DMS53 treated with DMSO at 0.1 percent for 48 hours (cell line): ENCODE measurements at regions not wholly inside any gene's neighbourhood (a gene's known extent, or its start where the extent isn't known, plus 50 kb on each side); places are given as distances from the start of the nearest gene placed in this dataset.

ENCODE experiments used
- DNase-seq: peaks from one replicate; lab custom pipeline; 2025; ENCODE audit not compliant: unreplicated experiment; lab: John Stamatoyannopoulos, UW

DNA sequence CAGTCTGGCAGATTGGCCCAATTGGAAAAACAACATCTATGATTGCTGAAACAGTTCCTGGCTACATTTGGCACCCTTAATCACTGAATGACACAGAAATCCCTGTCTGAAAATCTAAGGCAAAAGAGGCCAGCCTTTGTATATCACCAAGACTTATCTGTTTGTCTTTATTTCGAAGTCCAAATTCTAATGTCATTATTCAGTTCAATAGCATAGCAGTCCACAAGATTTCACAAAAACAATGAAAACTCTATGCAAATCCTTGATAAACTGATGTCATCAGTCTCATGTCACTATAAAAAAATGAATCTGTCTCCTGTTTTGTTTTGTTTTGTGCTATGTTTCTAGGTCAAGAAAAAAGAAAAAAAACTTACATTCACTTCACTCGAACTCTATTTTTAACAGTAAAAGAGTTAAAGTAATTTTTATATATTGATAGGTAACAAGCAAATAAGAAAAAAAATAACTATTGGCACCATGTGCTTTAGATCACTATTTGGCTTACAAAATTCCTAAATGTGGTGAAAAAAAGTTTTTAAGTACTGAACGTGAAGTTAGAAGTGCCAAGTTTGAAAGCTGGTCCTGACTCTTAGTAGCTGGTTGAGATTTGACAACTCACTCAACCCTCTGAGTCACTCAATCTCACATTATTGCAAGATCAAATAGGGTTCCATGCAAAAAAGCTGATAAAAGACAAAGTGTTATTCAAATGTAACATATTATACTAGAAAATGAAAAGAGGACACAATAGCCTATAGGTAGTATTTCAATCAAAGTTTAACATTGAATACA, 359.3 kb downstream of the IRS1 start:
- no peak for DNase-seq

DNA sequence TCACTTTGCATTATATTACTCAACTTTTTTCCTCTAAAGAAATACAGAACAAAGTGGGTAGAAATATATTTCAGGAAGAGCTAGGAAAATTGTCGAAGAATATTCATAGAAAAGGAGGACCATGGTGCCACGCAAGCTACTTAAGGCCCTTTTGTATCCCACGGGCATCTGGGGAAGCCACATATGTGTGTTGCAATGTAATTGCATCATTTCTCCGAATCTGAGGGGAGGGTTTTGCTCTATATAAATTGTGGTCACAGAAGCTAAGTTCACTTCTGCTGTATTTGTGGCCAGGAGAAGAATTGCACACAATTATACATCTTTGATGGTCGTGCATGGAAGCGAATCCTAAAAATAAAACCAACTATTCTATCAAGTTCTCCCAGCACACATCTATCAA, 360.3 kb downstream of the IRS1 start:
- DNase-seq = no peak

DNA sequence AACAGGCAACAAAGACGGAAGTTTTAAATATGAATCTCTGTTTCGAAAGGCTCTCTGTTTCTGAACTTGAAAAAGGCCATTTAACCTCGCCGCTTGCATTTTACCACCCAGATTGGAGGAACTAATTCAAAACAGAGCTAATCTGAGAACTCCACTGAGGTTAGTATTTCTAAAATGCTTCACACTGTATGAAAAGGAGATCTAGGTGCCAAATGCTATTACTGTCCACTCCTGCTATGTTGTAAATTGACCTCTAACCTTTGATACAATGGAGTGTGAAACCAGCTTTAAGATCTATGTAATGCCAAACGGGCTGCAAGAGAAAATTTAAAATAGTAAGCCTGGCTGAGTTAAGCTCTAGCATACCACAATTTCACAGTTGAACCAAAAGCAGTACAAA, 364.5 kb downstream of the IRS1 start:
- no peak for DNase-seq

DNA sequence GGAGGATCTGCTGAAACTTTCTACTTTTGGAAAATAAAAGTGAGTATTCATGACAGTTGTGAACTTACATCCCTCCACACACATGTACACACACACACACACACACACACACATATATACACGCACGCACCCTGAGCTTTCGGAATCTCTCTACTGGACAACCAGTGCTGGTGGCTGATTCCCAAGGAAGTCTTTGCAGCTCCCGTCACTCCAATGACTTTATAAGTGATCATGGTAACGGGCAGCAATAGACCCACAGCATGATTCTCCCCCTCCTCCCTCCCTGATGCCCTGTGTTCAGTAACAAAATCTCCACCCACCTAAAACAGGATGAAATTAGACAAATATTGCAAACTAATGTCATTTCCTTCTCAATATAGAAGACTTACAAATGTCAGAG, 364.9 kb downstream of the IRS1 start:
- no peak for DNase-seq

DNA sequence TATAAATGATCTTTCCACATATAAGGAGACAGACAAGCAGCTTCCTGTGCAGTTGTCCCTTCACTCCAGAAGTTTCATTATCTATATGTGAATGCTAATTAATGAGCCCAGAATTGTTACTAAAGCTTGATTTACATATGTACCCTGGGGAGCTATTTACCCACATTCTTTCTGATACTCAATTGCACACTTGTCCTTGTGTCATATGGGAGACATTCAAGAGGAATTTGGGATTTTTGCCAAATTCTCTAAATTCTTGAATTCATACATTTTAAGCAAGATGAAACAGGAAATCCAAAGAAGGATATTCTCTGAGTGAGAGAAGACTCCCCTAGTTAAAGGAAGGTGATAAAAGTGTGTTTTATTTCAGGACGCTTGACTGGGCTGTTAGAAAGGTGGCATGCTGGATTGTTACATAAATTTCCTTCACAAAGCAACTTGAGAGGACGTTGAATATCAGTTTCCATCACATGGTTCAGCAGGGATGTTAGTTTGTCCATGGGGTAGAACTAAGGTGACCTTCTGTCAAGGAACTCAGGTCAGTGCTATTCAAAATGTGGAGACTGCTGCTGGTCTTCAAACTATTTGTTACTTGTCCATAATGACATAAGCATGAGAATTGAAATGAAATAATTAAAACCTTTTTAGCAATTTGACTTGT, 368.2 kb downstream of the IRS1 start:
- DNase-seq = no peak

DNA sequence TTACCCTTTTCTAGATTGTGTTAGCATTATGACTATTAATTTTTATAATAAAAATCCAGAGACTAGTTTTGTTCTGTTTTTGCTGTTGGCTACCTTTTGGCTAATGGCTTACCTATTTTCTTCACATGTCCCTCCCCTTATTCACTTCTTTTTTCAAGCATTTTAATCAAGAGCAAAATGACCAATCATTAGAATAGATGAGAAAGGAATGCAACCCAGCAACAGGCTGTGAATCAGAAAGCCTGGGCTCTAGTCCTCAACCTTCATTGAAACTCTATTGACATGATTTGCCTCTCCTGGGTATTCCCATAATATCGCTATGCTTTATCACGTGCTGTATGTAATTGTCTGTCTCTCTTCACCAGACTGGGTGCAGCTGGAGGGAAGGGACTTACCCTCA, 370.1 kb downstream of the IRS1 start:
- DNase-seq = no peak

DNA sequence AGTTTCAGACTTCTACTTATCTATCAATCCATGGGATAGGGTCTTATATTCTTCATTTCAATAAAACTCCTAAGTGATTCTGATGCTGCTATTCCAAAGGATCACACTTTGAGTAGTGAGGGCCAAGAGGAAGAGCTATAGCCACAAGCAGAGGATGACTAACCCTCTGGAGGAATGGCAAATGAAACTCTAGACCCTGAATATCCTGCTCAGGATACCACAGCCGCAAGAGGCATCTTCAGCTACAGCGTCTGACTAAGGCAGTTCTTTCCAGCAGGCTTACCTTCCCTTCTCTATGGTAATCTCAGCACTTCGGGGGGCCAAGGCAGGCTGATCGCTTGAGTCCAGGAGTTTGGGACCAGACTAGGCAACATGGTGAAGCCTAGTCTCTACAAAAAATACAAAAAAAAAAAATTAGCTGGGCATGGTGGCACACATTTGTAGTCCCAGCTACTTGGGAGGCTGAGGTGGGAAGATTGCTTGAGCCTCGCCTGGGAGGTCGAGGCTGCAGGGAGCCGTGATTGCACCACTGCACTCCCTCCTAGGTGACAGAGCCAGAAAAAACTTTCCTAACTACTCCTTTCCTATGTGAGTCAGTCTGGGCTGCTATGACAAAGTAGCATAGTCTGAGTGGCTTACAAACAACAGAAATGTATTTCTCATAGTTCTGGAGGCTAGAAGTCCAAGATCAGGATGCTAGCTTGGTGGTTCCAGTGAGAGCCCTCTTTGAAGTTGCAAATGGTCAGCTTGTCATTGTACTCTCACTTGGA, 371.9 kb downstream of the IRS1 start:
- DNase-seq = no peak

DNA sequence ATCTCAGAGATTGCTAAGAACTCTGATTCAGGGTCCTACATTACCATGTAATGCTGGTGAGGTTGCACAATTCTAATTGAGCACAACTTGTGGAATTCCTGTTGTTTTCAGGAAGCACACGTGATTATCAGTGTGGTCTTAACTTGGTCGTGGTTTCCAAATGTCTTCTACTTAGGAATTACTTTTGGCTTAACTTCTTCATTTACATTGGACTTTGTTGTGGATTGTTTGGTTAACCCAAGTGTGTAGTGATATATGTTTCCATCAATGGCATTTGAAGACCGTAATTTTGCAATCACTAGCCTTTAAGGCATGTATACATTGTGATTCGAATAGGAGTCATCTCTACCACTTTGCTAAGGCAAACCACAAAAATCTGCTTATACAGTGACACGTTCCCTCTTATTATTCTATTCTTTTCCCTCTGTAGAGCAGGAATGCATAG, 373.3 kb downstream of the IRS1 start:
- DNase-seq = no peak

DNA sequence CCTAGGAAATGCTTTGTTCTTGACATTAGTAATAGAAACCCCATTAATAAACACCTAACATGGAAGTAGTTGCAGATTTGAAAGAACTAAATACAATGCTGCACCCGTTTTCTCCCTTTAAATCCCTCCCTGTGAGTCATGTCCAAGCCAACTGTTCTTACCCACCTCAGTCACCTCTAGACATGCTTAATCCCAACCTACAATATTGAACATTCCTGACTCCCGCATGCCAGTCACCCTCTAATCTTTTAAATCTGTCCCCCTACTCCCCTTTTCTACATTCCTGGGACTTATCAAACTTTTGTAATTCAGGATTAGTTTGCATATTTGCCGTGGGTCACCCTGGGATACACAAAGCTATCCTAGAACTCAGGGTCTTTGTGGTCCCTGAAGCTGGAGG, 374.6 kb downstream of the IRS1 start:
- no peak for DNase-seq

DNA sequence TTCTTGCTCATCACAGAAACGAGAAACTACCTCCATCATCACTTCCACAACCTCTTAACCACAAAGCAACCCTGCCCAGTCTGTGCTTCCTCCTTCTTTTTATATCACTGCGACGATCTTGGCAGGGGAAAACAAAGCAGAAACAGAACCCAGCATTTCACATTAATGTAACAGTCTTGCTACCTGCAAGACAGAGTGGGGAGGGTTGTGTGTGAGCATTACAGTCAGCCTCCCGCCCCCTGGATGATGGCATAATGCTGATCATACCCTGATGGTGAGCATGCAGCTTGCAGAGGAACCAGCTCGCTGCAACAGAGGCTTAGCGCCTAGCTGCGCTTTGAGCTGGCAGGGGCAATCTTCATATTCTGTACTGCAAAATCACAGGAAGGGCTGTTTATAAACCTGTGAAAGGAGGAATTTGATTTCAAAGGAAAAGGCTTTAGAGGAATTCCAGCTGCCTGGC, 376.1 kb downstream of the IRS1 start:
- DNase-seq = no peak

DNA sequence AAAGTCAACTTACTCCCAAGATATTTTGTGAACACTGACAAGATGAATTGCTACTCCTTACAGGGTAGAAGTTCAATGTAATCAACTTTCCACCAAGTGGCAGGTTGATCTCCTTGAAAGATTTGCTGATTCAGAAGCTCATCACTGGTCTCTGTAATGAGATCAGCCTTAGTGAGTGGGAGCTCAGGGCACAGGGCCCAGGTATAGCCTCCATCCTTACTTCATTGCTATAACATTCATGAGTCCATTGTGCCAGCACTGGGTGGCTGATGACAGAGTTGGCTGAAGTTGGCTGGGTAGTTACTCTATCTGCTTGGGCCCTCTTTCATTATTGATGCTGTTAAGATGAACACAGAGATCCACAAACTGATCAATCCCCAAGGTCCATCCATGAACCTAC, 379.0 kb downstream of the IRS1 start:
- no peak for DNase-seq

DNA sequence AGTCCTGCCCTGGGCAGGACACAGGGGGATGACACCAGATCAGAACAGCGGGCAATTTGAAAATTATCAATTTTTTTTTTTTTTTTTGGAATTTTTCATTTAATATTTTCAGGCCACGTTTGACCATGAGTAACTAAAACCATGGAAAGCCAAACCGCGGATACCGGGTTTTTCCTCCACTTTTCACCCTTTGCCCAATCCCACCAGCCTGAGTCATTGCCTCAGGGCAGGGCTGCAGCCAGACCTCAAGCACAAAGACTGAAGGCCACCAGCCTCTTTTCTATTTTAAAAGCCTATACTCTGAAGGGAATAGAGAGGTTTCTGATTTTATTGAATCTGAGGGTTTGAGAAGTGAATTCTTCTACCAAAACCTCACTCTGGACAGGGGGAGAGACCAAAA, 381.1 kb downstream of the IRS1 start:
- no peak for DNase-seq

DNA sequence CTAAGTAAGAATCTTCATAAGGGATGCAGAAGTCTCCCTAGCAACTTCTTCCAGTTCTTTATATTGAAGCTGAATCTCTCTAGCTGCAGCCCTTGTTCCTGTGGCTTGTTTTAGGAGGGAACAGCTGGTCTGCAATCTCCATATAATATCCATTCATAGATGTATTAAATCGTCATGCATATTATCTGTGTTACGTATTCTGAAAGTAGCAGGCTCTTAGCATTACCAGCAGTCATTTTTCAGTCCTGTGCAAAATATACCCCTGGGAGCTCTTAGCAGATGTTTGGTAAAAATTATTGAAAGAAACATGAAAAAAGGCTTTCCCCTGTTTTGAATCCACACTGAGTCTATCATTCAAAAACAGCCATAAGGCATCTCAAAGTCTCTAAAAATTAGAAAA, 385.3 kb downstream of the IRS1 start:
- DNase-seq = no peak

DNA sequence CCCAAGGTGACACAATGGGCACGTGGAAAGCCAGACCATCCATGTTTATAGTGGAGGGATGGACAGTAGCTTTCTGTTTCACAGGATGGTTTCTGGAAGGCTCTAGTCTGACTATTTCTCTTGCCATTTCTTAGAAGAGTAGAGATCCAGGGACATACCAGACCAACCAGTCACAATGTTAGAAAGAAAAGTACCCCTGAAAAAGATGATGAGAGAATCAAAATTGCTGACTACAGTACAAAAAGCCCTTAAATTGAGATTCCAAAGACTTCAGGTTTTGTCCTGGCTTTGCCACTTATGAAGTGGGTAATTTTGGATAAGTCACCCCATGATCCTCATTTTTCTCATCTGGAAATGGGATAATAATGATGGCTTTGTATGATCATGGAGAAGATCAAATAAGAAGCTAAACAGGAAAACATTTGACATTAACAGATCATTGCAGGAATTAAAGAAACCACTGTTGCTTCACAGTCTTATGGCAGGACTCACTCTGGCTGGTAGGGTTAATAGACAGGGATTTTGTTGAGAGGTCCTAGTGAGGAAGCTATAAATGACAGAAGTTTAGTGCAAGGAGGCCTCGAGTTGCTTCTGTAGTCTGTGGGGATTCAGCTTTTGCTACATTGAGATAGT, 386.0 kb downstream of the IRS1 start:
- no peak for DNase-seq

DNA sequence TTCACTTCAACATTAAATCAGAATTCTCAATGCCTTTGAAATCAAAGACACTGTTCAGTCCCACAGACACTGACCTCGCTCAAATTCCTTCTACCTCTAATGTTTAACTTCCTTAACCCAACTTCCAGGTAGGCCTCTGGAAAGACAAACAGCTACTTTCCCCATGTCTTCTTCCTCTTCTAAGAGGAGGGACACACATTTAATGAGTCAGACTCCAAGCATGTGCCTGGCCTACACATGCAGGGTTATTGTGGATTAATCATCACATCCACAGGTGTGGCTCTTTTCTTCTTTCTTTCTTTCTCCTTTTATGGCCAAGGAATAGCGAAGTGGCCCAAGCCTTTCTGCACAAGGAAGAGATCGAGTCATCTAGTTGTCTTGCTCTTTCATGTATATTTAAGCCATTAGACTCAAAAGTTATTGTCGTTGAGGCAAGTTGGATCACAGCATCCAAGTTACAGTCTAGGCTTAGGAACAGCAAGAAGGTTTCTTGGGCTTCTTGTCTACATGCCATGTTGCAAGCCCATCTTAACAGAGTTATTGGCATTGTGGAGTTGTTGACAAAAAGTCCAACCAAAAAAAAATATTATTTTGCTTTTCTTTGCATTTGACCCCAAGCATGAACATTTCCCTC, 387.8 kb downstream of the IRS1 start:
- no peak for DNase-seq

DNA sequence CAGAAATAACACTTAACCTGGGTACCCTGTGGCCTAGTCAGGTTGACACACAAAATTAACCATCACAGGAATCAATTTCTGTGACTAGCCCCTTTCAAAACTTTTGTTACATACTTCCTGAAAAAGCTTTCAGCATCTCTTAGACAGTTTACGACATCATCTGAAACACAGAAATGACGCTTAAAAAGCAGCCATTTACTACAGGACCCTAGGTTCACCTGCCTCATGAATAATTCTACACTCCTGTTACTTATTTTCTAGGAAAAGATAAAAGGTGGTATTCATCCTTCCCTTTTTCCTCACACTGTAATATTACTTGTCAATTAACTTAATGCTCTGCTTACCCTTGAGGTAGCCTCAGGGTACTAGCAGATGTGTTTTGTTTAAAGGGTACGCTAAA, 388.4 kb downstream of the IRS1 start:
- DNase-seq = no peak

DNA sequence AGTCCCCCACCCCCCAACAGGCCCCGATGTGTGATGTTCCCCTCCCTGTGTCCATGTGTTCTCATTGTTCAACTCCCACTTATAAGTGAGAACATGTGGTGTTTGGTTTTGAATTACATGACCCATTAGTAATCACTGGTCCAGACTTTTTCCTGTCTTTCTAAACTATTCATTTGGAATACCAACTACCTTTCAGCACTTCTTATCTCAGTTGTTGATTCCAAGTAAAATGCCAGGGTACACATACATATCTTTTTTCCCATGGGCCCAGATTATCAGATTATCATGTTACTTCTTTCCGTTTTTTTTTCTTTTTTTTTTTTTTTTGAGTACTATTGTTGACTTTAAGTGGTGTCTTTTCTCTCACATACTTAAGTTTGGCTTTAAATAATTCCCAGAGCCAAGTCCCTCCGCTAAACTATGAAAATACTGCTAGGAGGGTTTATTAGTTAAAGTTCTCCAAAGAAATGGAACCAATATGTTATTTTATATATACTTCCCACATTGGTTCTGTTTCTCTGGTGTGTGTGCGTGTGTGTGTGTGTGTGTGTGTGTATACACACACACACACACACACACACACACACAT, 389.3 kb downstream of the IRS1 start:
- no peak for DNase-seq

DNA sequence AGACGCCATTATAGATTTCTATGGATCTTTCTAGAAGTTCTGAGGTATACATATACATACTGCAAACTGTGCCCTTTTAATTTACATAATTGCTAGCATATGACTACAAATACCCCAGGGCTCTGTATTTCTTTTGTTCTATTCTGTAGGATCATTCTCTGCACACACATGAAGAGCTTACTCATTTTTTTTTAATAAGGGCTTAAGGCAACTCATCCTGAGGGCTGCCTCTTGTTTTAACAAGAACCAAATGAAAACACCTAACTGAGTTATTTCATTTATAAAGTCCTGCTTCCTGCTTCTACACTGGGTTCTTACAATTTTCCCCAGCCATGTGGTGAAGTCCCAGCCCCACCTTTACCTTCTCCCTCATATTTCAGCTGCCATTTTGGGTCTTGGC, 390.5 kb downstream of the IRS1 start:
- no peak for DNase-seq

DNA sequence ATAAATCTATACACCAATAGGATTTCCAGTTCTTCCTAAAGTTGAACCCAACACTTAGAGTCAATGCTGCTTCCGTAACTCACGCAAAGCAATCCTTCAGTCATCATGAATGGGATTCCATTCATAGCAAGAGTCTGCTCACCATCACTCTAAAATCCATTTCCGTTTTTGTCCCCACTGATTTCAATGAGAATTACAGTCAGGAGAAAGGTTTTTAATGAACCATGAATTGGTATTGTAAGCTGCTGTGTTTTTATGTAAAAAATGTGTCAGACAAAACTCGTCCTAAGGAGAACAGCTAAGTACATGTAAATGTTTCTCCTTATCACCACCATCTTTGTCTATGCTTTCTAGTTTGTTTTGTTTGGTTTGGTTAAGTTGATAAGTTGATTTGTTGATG, 391.5 kb downstream of the IRS1 start:
- DNase-seq = no peak

DNA sequence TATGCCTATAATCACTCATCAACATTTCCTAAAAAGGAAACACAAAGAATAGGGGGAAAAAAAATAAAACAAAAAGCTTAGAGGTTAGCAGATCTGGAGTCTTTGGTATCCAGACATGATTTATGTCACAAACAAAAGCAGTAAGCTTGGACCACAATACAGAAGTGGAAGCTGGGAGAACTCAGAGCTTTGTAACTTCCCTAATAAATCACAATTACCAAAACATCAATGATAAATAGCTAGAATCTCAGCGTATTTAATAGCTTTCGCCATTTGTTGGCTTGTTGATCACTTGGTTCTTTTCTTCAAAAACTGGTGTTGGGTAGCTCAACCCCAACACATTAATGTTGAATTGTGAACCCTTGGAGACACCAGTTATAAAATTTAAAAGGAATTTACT, 392.5 kb downstream of the IRS1 start:
- no peak for DNase-seq

DNA sequence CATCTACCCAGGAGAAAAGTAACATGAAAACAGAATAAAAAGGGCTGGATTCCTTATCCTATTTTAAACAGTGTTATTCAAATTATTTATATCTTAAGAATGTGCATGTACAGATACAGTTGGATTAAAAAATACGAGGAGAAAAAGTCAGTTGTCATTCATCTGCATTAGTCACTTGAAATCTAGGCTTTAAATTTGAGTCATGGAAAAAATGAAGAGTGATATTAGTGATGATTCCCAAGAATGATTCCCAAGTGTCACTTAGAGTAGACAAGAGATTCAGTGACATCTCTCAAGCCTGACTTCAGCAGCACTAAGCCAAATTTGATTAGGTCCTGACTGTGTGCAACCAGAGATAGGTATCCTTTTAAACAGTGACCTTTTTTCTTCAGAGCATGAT, 394.2 kb downstream of the IRS1 start:
- no peak for DNase-seq
